ENCODE measurements at regions not wholly inside any gene's neighbourhood (a gene's known extent, or its start where the extent isn't known, plus 50 kb on each side); places are given as distances from the start of the nearest gene placed in this dataset.

DNA sequence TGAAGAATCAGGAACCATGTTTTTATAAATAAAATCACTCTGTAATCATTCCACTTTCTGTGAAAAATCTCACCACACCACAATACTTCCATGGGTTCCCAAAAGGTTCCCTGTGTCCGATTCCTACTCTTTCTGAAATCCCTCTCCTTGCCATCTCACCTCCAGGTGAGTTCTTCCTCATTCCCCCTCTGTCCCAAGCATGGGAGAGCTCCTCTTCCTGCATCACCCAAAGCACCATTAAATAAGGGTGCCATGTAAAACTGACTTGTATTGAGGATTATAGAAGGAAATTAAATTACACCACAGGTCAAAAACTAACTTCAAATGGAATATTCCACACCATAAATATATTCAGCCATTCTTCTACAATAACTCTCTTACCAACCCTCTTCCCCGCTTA, 55.8 kb upstream of the ETAA1 start:
- CTCF ChIA-PET, result no interaction called here
- no peaks in the 10 kb centered on the region for H3K4me1 Mint-ChIP-seq
- H3K4me3 Mint-ChIP-seq, result no peak overlapping the region
- ATAC-seq (ENCODE audit: low read depth) (no peak), DNase-seq (no peak)
- H3K36me3 Mint-ChIP-seq (ENCODE audit: low read depth), result no peaks in the 10 kb centered on the region
- TF ChIP-seq, protein P1, sequence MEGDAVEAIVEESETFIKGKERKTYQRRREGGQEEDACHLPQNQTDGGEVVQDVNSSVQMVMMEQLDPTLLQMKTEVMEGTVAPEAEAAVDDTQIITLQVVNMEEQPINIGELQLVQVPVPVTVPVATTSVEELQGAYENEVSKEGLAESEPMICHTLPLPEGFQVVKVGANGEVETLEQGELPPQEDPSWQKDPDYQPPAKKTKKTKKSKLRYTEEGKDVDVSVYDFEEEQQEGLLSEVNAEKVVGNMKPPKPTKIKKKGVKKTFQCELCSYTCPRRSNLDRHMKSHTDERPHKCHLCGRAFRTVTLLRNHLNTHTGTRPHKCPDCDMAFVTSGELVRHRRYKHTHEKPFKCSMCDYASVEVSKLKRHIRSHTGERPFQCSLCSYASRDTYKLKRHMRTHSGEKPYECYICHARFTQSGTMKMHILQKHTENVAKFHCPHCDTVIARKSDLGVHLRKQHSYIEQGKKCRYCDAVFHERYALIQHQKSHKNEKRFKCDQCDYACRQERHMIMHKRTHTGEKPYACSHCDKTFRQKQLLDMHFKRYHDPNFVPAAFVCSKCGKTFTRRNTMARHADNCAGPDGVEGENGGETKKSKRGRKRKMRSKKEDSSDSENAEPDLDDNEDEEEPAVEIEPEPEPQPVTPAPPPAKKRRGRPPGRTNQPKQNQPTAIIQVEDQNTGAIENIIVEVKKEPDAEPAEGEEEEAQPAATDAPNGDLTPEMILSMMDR (IDR thresholded peaks at IDR 0.05), result no peak
- H3K27ac Mint-ChIP-seq, result no peak overlapping the region
- POLR2A ChIA-PET, result no interaction called here
- peaks cover 4% of the 10 kb centered on the region for H3K27me3 Mint-ChIP-seq
- H3K9me3 Mint-ChIP-seq, result no peaks in the 10 kb centered on the region
- intact Hi-C loops (cut with micrococcal nuclease), result no loop called here

GRCh38 chr2:67342394-67342793, 54.7 kb upstream of the ETAA1 start:
- Mint-ChIP-seq H3K27me3 (peaks cover 4% of the 10 kb centered on the region), H3K4me1 (no peaks in the 10 kb centered on the region), H3K9me3 (no peaks in the 10 kb centered on the region), H3K27ac (no peak overlapping the region), H3K4me3 (no peak overlapping the region), H3K36me3 (ENCODE audit: low read depth) (no peaks in the 10 kb centered on the region)
- TF ChIP-seq, protein P1 (IDR thresholded peaks at IDR 0.05), result no peak
- ATAC-seq (ENCODE audit: low read depth), result no peak
- intact Hi-C loops (cut with micrococcal nuclease), result no loop called here
- ChIA-PET POLR2A (no interaction called here), CTCF (no interaction called here)
- no peak for DNase-seq

DNA sequence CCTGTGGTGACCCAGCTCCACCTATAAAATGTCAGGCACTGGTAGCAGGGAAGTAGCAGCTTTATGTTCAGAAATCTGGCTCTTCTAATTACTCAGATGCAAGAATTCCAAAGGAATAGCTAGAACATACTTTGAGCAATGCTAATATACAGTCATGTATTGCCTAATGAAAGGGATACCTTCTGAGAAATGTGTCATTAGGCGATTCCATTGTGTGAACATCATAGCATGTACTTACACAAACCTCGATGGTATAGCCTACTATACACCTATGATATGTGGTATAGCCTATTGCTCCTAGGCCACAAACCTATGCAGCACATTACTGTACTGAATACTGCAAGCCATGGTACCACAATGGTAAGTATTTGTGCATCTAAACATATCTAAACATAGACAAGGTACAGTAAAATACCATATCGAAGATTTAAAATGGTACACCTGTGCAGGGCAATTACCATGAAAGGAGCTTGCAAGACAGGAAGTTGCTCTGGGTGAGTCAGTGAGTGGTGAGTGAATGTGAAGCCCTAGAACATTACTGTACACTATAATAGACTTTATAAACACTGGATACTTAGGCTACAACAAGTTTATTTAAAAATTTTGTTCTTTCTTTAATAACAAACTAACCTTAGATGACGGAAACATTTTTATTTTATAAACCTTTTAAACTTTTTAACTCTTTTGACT, 50.3 kb upstream of the ETAA1 start:
- peaks cover 2% of the 10 kb centered on the region for H3K27me3 Mint-ChIP-seq
- H3K27ac Mint-ChIP-seq, result no peak overlapping the region
- ChIA-PET CTCF (interaction anchor here (0.5 kb wide), 1 partner anchor 1706 kb away, joined by 4 read pairs; no protein-coding TSS in a partner anchor), POLR2A (no interaction called here)
- ATAC-seq (ENCODE audit: low read depth), result no peak
- no peak for DNase-seq
- intact Hi-C loops (cut with micrococcal nuclease), result no loop called here
- H3K9me3 Mint-ChIP-seq, result peaks cover 5% of the 10 kb centered on the region
- H3K36me3 Mint-ChIP-seq (ENCODE audit: low read depth), result no peaks in the 10 kb centered on the region
- H3K4me1 Mint-ChIP-seq, result no peaks in the 10 kb centered on the region
- TF ChIP-seq, protein P1 (IDR thresholded peaks at IDR 0.05), result no peak
- H3K4me3 Mint-ChIP-seq, result no peak overlapping the region

Measured in activated B cell treated with CpG ODN at 0.5 μM for 24 hours (primary cell).